ENCODE measurements at regions not wholly inside any gene's neighbourhood (a gene's known extent, or its start where the extent isn't known, plus 50 kb on each side); places are given as distances from the start of the nearest gene placed in this dataset.

DNA sequence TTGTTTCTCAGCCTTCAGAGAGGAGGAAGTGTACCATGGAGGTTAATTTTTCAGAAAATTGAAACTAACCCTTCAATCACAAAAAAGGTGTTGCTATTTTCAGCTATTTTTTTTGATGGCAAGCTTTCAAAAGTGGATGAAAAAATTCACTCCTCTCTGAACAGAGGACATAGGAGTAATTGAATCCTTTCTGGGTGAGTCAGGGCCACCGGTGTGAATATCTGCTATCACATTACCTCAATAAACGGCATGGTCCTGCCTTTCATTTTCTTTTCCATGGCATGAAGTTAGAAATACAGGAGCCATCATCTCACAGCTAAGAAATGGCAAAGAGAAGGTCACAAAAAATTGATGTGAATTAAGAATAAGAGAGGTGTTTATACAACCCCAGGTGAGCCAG lies 90.2 kb upstream of the CCDC112 start:
- no peak overlapping the region for H3K4me3 Mint-ChIP-seq
- H3K27ac Mint-ChIP-seq, result no peak overlapping the region
- H3K4me1 Mint-ChIP-seq, result no peaks in the 10 kb centered on the region
- H3K36me3 Mint-ChIP-seq (ENCODE audit: low read depth), result no peaks in the 10 kb centered on the region
- CTCF ChIA-PET, result interaction anchor here (0.8 kb wide), 1 partner anchor 78 kb away, joined by 3 read pairs; no protein-coding TSS in a partner anchor
- ATAC-seq (ENCODE audit: low read depth), result no peak
- POLR2A ChIA-PET, result no interaction called here
- no peaks in the 10 kb centered on the region for H3K27me3 Mint-ChIP-seq
- TF ChIP-seq, protein P1, sequence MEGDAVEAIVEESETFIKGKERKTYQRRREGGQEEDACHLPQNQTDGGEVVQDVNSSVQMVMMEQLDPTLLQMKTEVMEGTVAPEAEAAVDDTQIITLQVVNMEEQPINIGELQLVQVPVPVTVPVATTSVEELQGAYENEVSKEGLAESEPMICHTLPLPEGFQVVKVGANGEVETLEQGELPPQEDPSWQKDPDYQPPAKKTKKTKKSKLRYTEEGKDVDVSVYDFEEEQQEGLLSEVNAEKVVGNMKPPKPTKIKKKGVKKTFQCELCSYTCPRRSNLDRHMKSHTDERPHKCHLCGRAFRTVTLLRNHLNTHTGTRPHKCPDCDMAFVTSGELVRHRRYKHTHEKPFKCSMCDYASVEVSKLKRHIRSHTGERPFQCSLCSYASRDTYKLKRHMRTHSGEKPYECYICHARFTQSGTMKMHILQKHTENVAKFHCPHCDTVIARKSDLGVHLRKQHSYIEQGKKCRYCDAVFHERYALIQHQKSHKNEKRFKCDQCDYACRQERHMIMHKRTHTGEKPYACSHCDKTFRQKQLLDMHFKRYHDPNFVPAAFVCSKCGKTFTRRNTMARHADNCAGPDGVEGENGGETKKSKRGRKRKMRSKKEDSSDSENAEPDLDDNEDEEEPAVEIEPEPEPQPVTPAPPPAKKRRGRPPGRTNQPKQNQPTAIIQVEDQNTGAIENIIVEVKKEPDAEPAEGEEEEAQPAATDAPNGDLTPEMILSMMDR (IDR thresholded peaks at IDR 0.05), result no peak
- intact Hi-C loops (cut with micrococcal nuclease), result loop anchor here (5.0 kb wide), 1 partner anchor 201 kb away; no protein-coding TSS in a partner anchor
- DNase-seq, result no peak
- no peaks in the 10 kb centered on the region for H3K9me3 Mint-ChIP-seq

DNA sequence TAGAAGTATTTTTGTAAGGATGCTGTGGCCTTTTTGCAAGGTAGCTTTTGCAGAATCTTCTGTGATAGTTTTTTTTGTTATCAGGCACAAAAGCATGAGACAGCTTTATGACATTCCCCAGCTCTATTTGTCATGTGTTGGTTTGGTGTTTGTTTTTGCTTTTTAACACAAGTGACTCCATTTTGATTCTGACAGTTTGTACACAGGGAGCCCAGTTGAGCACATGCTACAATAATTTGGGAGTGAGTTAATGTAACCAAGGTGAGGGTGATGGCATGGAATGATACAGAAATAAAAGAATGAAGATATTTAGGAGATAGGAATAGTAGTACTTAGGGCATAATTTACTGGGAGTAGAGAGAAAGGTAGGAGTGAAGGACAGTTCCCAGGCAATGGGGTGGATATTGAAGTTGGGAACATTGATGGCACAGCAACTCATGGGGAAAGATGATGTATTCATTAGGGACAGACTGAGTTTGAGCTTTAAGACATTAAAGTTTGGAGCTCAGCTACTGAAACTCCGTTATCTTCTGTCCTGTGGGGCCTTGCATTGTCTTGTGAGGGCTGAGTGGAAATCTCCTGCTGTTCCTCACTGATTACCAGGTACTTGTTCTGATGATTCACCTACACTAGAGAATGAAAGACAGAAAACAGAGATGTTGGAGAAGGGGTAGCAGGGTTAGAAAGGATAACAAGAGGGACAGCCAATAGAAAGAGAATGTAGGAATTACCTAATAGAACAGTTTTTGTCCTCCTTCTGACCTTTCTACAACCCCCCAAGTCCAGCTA lies 88.3 kb upstream of the CCDC112 start:
- intact Hi-C loops (cut with micrococcal nuclease), result loop anchor here (5.0 kb wide), 1 partner anchor 203 kb away; no protein-coding TSS in a partner anchor
- DNase-seq, result no peak
- Mint-ChIP-seq H3K4me3 (no peak overlapping the region), H3K27ac (no peak overlapping the region), H3K36me3 (ENCODE audit: low read depth) (no peaks in the 10 kb centered on the region), H3K9me3 (no peaks in the 10 kb centered on the region), H3K27me3 (no peaks in the 10 kb centered on the region), H3K4me1 (no peaks in the 10 kb centered on the region)
- ChIA-PET CTCF (no interaction called here), POLR2A (no interaction called here)
- TF ChIP-seq, protein P1 (IDR thresholded peaks at IDR 0.05), result no peak
- ATAC-seq (ENCODE audit: low read depth), result no peak

DNA sequence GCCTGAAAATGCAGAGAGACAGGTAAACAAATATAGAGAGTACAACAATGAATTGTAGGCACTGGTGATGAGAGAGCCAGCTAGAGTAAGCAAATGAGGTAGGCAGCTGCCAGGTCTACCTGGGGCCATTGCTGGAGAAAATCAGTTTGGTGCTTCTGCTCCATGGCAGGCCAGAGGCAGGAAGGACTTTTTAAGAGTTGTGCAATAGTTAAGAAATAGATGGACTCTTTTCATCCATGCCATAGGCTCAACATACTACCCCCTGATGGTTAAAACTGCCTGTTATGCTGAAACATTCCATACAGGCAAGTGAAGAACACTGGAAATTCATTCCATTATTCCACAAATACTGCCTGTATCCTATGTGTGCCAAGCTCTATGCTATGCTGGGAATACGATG lies 86.5 kb upstream of the CCDC112 start:
- H3K4me3 Mint-ChIP-seq, result no peak overlapping the region
- no peak for ATAC-seq (ENCODE audit: low read depth)
- TF ChIP-seq, protein P1 (IDR thresholded peaks at IDR 0.05), result no peak
- ChIA-PET POLR2A (no interaction called here), CTCF (no interaction called here)
- intact Hi-C loops (cut with micrococcal nuclease), result no loop called here
- no peak for DNase-seq
- no peaks in the 10 kb centered on the region for H3K27me3 Mint-ChIP-seq
- no peaks in the 10 kb centered on the region for H3K9me3 Mint-ChIP-seq
- no peaks in the 10 kb centered on the region for H3K36me3 Mint-ChIP-seq (ENCODE audit: low read depth)
- H3K27ac Mint-ChIP-seq, result no peak overlapping the region
- no peaks in the 10 kb centered on the region for H3K4me1 Mint-ChIP-seq

DNA sequence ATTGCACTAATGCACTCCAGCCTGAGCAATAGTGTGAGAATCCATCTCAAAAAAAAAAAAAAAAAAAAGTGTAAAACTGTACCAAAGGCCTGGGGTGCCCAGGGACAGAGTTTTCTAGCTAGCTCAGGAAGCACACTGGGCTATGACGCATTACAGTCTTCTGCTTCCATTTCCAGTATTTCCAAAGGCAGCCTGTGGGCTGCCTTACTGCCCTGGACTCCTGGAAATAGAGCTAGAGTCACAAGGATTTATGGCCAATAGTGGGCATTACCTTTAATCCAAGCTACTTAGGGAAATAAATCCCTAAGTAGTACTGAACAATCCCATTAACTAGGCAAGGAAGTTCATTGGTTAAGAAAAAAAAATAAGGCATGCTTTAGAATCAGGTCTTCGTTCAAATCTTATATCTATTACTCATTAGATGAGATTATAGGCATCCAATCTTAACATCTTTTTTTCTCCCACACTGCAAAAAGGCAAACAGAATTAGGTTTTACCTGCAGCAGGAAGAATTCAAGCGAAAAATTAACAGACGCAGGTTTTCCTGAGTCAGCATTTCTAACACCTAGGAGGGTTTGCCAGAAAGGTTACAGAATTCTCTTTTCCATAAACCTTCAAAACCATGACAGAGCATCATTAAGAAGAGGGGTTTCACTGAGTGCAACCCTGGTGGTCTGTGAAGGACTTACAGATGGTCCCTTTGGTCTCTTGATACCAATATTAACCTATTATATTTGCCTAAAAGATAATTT lies 85.6 kb upstream of the CCDC112 start:
- intact Hi-C loops (cut with micrococcal nuclease), result no loop called here
- Mint-ChIP-seq H3K36me3 (ENCODE audit: low read depth) (no peaks in the 10 kb centered on the region), H3K9me3 (no peaks in the 10 kb centered on the region), H3K27me3 (no peaks in the 10 kb centered on the region), H3K27ac (no peak overlapping the region), H3K4me3 (no peak overlapping the region), H3K4me1 (no peaks in the 10 kb centered on the region)
- TF ChIP-seq, protein P1 (IDR thresholded peaks at IDR 0.05), result no peak
- DNase-seq (no peak), ATAC-seq (ENCODE audit: low read depth) (no peak)
- ChIA-PET CTCF (no interaction called here), POLR2A (interaction anchor here (0.7 kb wide), 2 partner anchors 25 to 192 kb away, joined by 6 to 8 read pairs; no protein-coding TSS in a partner anchor)

DNA sequence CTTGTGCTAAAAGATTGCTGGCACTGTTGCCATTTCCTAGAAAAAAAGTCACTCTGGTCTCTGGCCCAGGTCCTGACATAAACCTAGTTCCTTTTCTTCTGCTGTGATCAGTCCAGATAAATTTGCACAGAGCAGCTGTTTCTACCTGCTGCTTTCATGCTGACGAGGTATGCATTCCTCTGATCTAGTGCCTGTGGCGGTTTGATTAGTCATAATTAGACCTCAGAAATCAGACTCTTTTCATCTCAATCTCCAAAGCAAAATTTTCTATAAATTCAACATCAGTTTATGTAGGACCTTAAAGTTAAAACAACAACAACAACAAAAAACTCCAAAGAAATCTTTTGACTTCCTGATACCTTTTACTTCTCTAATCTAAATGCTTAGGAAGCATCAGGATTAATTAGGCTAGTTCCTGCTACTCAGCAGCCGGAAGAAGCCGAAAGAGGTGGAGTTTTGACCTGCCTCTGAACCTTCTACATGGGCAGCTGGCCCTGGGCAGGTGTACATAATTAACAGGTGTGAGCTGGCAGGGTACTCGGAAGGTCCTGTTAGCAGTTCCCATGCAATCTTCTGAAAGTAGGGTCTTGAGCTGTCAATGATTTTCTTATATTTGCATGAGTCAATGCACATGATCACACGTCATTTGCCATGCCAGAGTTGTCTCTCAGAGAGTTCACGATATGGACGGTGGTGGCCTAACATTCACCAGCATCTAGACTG lies 83.3 kb upstream of the CCDC112 start:
- peak; percentile 70 for ATAC-seq (ENCODE audit: low read depth)
- TF ChIP-seq, protein P1 (IDR thresholded peaks at IDR 0.05), result no peak
- POLR2A ChIA-PET, result no interaction called here
- CTCF ChIA-PET, result no interaction called here
- H3K27ac Mint-ChIP-seq, result no peak overlapping the region
- H3K9me3 Mint-ChIP-seq, result no peaks in the 10 kb centered on the region
- no peaks in the 10 kb centered on the region for H3K4me1 Mint-ChIP-seq
- H3K4me3 Mint-ChIP-seq, result no peak overlapping the region
- intact Hi-C loops (cut with micrococcal nuclease), result no loop called here
- DNase-seq, result no peak
- no peaks in the 10 kb centered on the region for H3K27me3 Mint-ChIP-seq
- no peaks in the 10 kb centered on the region for H3K36me3 Mint-ChIP-seq (ENCODE audit: low read depth)

Data from activated B cell treated with CpG ODN at 0.5 μM for 24 hours (primary cell).